ENCODE measurements at regions not wholly inside any gene's neighbourhood (a gene's known extent, or its start where the extent isn't known, plus 50 kb on each side); places are given as distances from the start of the nearest gene placed in this dataset.

- no peak overlapping the region for H3K27ac ChIP-seq
- no peaks in the 10 kb centered on the region for H3K36me3 ChIP-seq
- DNase-seq (ENCODE audit: low spot score in 2 of 2): no peak
- no peaks in the 10 kb centered on the region for H3K27me3 ChIP-seq
- WGBS: 86% methylated on average over 9 of the region's 9 CpGs
- no peaks in the 10 kb centered on the region for H3K9me3 ChIP-seq
- no peak overlapping the region for H3K4me3 ChIP-seq
- H3K4me1 ChIP-seq: no peaks in the 10 kb centered on the region
- no peak for TF ChIP-seq EP300 (IDR thresholded peaks at IDR 0.05)
- no peak for TF ChIP-seq POLR2AphosphoS5 (IDR thresholded peaks at IDR 0.05)
- no peak for TF ChIP-seq CTCF (IDR thresholded peaks at IDR 0.05)
- TF ChIP-seq POLR2A (IDR thresholded peaks at IDR 0.05): no peak
Measured at GRCh38 chr6:6793388-6794250, 205.1 kb downstream of the LY86 start.

- WGBS: 97% methylated on average over 4 of the region's 4 CpGs
- Histone ChIP-seq H3K27ac (no peak overlapping the region), H3K9me3 (no peaks in the 10 kb centered on the region), H3K4me1 (no peaks in the 10 kb centered on the region), H3K27me3 (no peaks in the 10 kb centered on the region), H3K36me3 (no peaks in the 10 kb centered on the region), H3K4me3 (no peak overlapping the region)
- no peak for DNase-seq (ENCODE audit: low spot score in 2 of 2)
- TF ChIP-seq EP300 (IDR thresholded peaks at IDR 0.05) (no peak), CTCF (IDR thresholded peaks at IDR 0.05) (no peak), POLR2A (IDR thresholded peaks at IDR 0.05) (no peak), POLR2AphosphoS5 (IDR thresholded peaks at IDR 0.05) (no peak)
Measured at GRCh38 chr6:6795393-6795792, 206.9 kb downstream of the LY86 start.

- no peaks in the 10 kb centered on the region for H3K4me1 ChIP-seq
- no peak for TF ChIP-seq POLR2AphosphoS5 (IDR thresholded peaks at IDR 0.05)
- no peak for TF ChIP-seq EP300 (IDR thresholded peaks at IDR 0.05)
- no peak for TF ChIP-seq POLR2A (IDR thresholded peaks at IDR 0.05)
- TF ChIP-seq CTCF (IDR thresholded peaks at IDR 0.05): no peak
Measured at GRCh38 chr6:6796818-6797217, 208.3 kb downstream of the LY86 start.

GRCh38 chr6:6798448-6798860, 209.9 kb downstream of the LY86 start:
- no peak for TF ChIP-seq EP300 (IDR thresholded peaks at IDR 0.05)
- TF ChIP-seq POLR2AphosphoS5 (IDR thresholded peaks at IDR 0.05): no peak
- TF ChIP-seq POLR2A (IDR thresholded peaks at IDR 0.05): no peak
- no peak for TF ChIP-seq CTCF (IDR thresholded peaks at IDR 0.05)
- Histone ChIP-seq H3K4me3 (no peak overlapping the region), H3K36me3 (no peaks in the 10 kb centered on the region), H3K9me3 (no peaks in the 10 kb centered on the region), H3K4me1 (peaks cover 4% of the 10 kb centered on the region), H3K27ac (no peak overlapping the region), H3K27me3 (no peaks in the 10 kb centered on the region)
- DNase-seq (ENCODE audit: low spot score in 2 of 2): no peak
- 79% methylated on average over 5 of the region's 5 CpGs for WGBS

More at GRCh38 chr6:6796818-6797217, 208.3 kb downstream of the LY86 start:
- no peaks in the 10 kb centered on the region for H3K27me3 ChIP-seq
- H3K36me3 ChIP-seq: no peaks in the 10 kb centered on the region
- WGBS: 97% methylated on average over 11 of the region's 11 CpGs
- no peak overlapping the region for H3K4me3 ChIP-seq
- H3K9me3 ChIP-seq: no peaks in the 10 kb centered on the region
- no peak for DNase-seq (ENCODE audit: low spot score in 2 of 2)
- H3K27ac ChIP-seq: no peak overlapping the region

GRCh38 chr6:6801005-6801335, 212.4 kb downstream of the LY86 start:
- Histone ChIP-seq H3K36me3 (no peaks in the 10 kb centered on the region), H3K4me3 (no peak overlapping the region), H3K4me1 (peaks cover 17% of the 10 kb centered on the region), H3K27ac (no peak overlapping the region), H3K27me3 (no peaks in the 10 kb centered on the region), H3K9me3 (no peaks in the 10 kb centered on the region)
- TF ChIP-seq CTCF (IDR thresholded peaks at IDR 0.05) (no peak), EP300 (IDR thresholded peaks at IDR 0.05) (no peak), POLR2AphosphoS5 (IDR thresholded peaks at IDR 0.05) (no peak), POLR2A (IDR thresholded peaks at IDR 0.05) (no peak)
- DNase-seq (ENCODE audit: low spot score in 2 of 2): no peak
- WGBS: 98% methylated on average over 6 of the region's 6 CpGs
